OCI-LY7 (cell line): ENCODE measurements at regions not wholly inside any gene's neighbourhood (a gene's known extent, or its start where the extent isn't known, plus 50 kb on each side); places are given as distances from the start of the nearest gene placed in this dataset.

Experiments used
- CTCF ChIP-seq: fragments of 200-600 bp; sonication (generic); conservative IDR thresholded peaks from 2 replicates; pipeline ENCODE4 v1.5.1; 2014; ENCODE audit warnings: mild to moderate bottlenecking, antibody characterized with exemption, low read length, moderate library complexity, mixed read lengths
- EZH2phosphoT487 ChIP-seq: fragments of 200-600 bp; sonication (generic); IDR thresholded peaks from 2 replicates; pipeline ENCODE4 v1.6.1; 2018; ENCODE audit warnings: low read depth, borderline replicate concordance, mild to moderate bottlenecking, mixed run types, antibody characterized with exemption, low read length, moderate library complexity, mixed read lengths

GRCh38 chr4:54517781-54518444 lies 139.8 kb upstream of the KIT start:
- TF ChIP-seq CTCF (no peak), EZH2phosphoT487 (no peak)
